T-helper 1 cell treated with Interleukin-12 subunit alpha and Interleukin-12 subunit beta and Interleukin-4 antibody, amounts not matched to agents 30 μg/mL and 1 μg/mL, for 36 hours (primary cell): ENCODE measurements at regions not wholly inside any gene's neighbourhood (a gene's known extent, or its start where the extent isn't known, plus 50 kb on each side); places are given as distances from the start of the nearest gene placed in this dataset.

Source experiments
- H3K27ac Mint-ChIP-seq: one replicate; pipeline ENCODE4 v1.8.0; 2021; ENCODE audit warnings: mild to moderate bottlenecking, mixed read lengths
- H3K27me3 Mint-ChIP-seq: one replicate; pipeline ENCODE4 v1.8.0; 2021; ENCODE audit warnings: low read depth, mixed read lengths
- H3K36me3 Mint-ChIP-seq: one replicate; pipeline ENCODE4 v1.8.0; 2021; ENCODE audit warnings: low read depth, mixed read lengths
- H3K4me1 Mint-ChIP-seq: one replicate; pipeline ENCODE4 v1.8.0; 2021; ENCODE audit warnings: low read depth, mixed read lengths
- H3K4me3 Mint-ChIP-seq: one replicate; pipeline ENCODE4 v1.8.0; 2021; ENCODE audit warnings: mild to moderate bottlenecking, moderate library complexity, mixed read lengths
- H3K9me3 Mint-ChIP-seq: one replicate; pipeline ENCODE4 v1.8.0; 2021; ENCODE audit warnings: mixed read lengths

GRCh38 chr5:171688696-171689495 lies 96.7 kb upstream of the SMIM23 start:
- Mint-ChIP-seq H3K4me3 (no peak overlapping the region), H3K36me3 (no peaks in the 10 kb centered on the region), H3K9me3 (no peaks in the 10 kb centered on the region), H3K4me1 (no peaks in the 10 kb centered on the region), H3K27ac (no peak overlapping the region), H3K27me3 (no peaks in the 10 kb centered on the region)

DNA sequence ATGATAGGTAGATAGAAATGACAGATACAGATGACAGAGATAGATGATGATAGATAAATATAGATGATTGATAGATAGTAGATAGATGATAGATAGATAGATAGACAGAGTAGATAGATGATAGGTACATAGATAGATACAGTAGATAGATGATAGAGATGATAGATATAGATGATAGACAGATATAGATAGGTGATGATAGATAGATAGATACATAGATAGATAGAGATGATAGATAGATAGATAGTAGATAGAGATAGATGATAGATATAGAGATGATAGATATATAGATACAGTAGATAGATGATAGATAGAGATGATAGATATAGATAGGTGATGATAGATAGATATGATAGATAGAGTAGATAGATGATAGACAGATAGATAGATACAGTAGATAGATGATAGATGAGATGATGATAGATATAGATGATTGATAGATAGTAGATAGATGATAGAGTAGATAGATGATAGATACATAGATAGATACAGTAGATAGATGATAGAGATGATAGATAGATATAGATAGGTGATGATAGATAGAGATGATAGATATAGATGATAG lies 95.7 kb upstream of the SMIM23 start:
- H3K36me3 Mint-ChIP-seq, result no peaks in the 10 kb centered on the region

GRCh38 chr5:171692107-171692506 lies 93.5 kb upstream of the SMIM23 start:
- Mint-ChIP-seq H3K36me3 (no peaks in the 10 kb centered on the region), H3K27ac (no peak overlapping the region), H3K9me3 (no peaks in the 10 kb centered on the region), H3K4me3 (no peak overlapping the region), H3K4me1 (no peaks in the 10 kb centered on the region), H3K27me3 (no peaks in the 10 kb centered on the region)

More for the DNA sequence above, 95.7 kb upstream of the SMIM23 start:
- Mint-ChIP-seq H3K9me3 (no peaks in the 10 kb centered on the region), H3K27ac (no peak overlapping the region), H3K4me1 (no peaks in the 10 kb centered on the region), H3K4me3 (no peak overlapping the region), H3K27me3 (no peaks in the 10 kb centered on the region)

GRCh38 chr5:171692936-171693335 lies 92.7 kb upstream of the SMIM23 start:
- no peaks in the 10 kb centered on the region for H3K36me3 Mint-ChIP-seq
- H3K27me3 Mint-ChIP-seq, result no peaks in the 10 kb centered on the region
- no peak overlapping the region for H3K27ac Mint-ChIP-seq
- H3K4me3 Mint-ChIP-seq, result no peak overlapping the region
- no peaks in the 10 kb centered on the region for H3K4me1 Mint-ChIP-seq
- H3K9me3 Mint-ChIP-seq, result no peaks in the 10 kb centered on the region

GRCh38 chr5:171693412-171693811 lies 92.2 kb upstream of the SMIM23 start:
- no peaks in the 10 kb centered on the region for H3K27me3 Mint-ChIP-seq
- no peak overlapping the region for H3K4me3 Mint-ChIP-seq
- no peaks in the 10 kb centered on the region for H3K4me1 Mint-ChIP-seq
- no peaks in the 10 kb centered on the region for H3K9me3 Mint-ChIP-seq
- H3K27ac Mint-ChIP-seq, result no peak overlapping the region
- H3K36me3 Mint-ChIP-seq, result no peaks in the 10 kb centered on the region

DNA sequence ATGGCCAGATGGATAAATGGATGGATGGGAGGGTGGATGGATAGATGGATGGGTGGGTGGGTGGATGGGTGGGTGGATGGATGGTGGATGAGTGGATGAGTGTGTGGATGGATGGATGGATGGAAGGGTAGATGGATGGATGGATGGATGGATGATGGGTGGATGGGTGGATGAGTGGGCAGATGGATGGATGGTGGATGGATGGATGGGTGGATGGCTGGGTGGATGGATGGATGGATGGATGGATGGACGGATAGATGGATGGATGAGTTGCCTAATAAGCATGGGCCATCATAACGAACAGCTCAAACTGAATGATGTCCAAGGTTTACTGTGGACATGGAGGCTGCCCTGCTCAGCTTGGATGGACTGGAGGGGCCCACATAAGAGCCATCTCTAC lies 89.8 kb upstream of the SMIM23 start:
- Mint-ChIP-seq H3K4me3 (no peak overlapping the region), H3K9me3 (no peaks in the 10 kb centered on the region), H3K36me3 (no peaks in the 10 kb centered on the region), H3K4me1 (no peaks in the 10 kb centered on the region), H3K27ac (no peak overlapping the region), H3K27me3 (no peaks in the 10 kb centered on the region)

- H3K4me3 Mint-ChIP-seq, result no peak overlapping the region
- H3K9me3 Mint-ChIP-seq, result no peaks in the 10 kb centered on the region
- no peaks in the 10 kb centered on the region for H3K36me3 Mint-ChIP-seq
- no peak overlapping the region for H3K27ac Mint-ChIP-seq
- no peaks in the 10 kb centered on the region for H3K4me1 Mint-ChIP-seq
- no peaks in the 10 kb centered on the region for H3K27me3 Mint-ChIP-seq
Measured at GRCh38 chr5:171697221-171698102, 88.2 kb upstream of the SMIM23 start.

- no peak overlapping the region for H3K4me3 Mint-ChIP-seq
- H3K27ac Mint-ChIP-seq, result no peak overlapping the region
- no peaks in the 10 kb centered on the region for H3K36me3 Mint-ChIP-seq
- H3K4me1 Mint-ChIP-seq, result no peaks in the 10 kb centered on the region
- no peaks in the 10 kb centered on the region for H3K9me3 Mint-ChIP-seq
- H3K27me3 Mint-ChIP-seq, result no peaks in the 10 kb centered on the region
Measured at GRCh38 chr5:171700318-171700912, 85.2 kb upstream of the SMIM23 start.

GRCh38 chr5:171701100-171701541 lies 84.5 kb upstream of the SMIM23 start:
- H3K9me3 Mint-ChIP-seq, result no peaks in the 10 kb centered on the region
- no peak overlapping the region for H3K4me3 Mint-ChIP-seq
- no peaks in the 10 kb centered on the region for H3K4me1 Mint-ChIP-seq
- no peaks in the 10 kb centered on the region for H3K36me3 Mint-ChIP-seq
- H3K27ac Mint-ChIP-seq, result no peak overlapping the region
- no peaks in the 10 kb centered on the region for H3K27me3 Mint-ChIP-seq

GRCh38 chr5:171702135-171702770 lies 83.4 kb upstream of the SMIM23 start:
- Mint-ChIP-seq H3K27me3 (no peaks in the 10 kb centered on the region), H3K27ac (no peak overlapping the region), H3K4me3 (no peak overlapping the region), H3K4me1 (no peaks in the 10 kb centered on the region), H3K36me3 (no peaks in the 10 kb centered on the region), H3K9me3 (no peaks in the 10 kb centered on the region)

- Mint-ChIP-seq H3K4me3 (no peak overlapping the region), H3K27me3 (no peaks in the 10 kb centered on the region), H3K27ac (no peak overlapping the region), H3K9me3 (no peaks in the 10 kb centered on the region), H3K36me3 (no peaks in the 10 kb centered on the region), H3K4me1 (no peaks in the 10 kb centered on the region)
Measured at GRCh38 chr5:171703146-171703545, 82.5 kb upstream of the SMIM23 start.

- no peaks in the 10 kb centered on the region for H3K36me3 Mint-ChIP-seq
- H3K27ac Mint-ChIP-seq, result no peak overlapping the region
- H3K27me3 Mint-ChIP-seq, result no peaks in the 10 kb centered on the region
- no peaks in the 10 kb centered on the region for H3K4me1 Mint-ChIP-seq
- H3K4me3 Mint-ChIP-seq, result no peak overlapping the region
- no peaks in the 10 kb centered on the region for H3K9me3 Mint-ChIP-seq
Measured at GRCh38 chr5:171705036-171705435, 80.6 kb upstream of the SMIM23 start.

- H3K4me3 Mint-ChIP-seq, result no peak overlapping the region
- H3K27me3 Mint-ChIP-seq, result no peaks in the 10 kb centered on the region
- H3K27ac Mint-ChIP-seq, result no peak overlapping the region
- no peaks in the 10 kb centered on the region for H3K36me3 Mint-ChIP-seq
- no peaks in the 10 kb centered on the region for H3K4me1 Mint-ChIP-seq
- H3K9me3 Mint-ChIP-seq, result no peaks in the 10 kb centered on the region
Measured at GRCh38 chr5:171705830-171706468, 79.7 kb upstream of the SMIM23 start.
